ENCODE measurements at regions not wholly inside any gene's neighbourhood (a gene's known extent, or its start where the extent isn't known, plus 50 kb on each side); places are given as distances from the start of the nearest gene placed in this dataset.

DNA sequence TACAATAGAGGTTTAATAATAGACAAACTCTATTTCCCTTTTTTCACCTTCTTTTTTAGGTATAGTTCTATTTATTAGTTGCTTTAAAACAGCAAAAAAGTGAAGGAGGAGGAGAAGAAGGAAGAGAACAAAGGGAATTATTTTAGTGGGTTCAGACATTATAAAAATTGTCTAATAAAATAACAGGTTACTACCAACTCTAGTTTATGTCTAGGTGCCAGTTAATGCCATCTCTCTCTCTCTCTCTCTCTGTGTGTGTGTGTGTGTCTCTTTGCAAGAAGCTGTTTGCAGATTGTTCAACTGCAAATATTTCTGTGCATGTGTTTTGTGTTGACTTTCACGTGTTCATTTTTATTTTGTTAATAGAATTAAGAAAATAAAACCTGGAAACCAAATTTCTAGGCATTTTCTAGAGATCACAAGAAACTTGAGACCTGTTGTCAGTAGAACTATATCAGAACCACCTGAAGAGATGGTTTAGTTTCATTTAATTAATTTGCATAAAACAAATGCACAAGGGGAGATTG, 313.5 kb upstream of the SGK1 start:
- TF ChIP-seq POLR2A (IDR thresholded peaks at IDR 0.05), result no peak
- TF ChIP-seq, protein P1, sequence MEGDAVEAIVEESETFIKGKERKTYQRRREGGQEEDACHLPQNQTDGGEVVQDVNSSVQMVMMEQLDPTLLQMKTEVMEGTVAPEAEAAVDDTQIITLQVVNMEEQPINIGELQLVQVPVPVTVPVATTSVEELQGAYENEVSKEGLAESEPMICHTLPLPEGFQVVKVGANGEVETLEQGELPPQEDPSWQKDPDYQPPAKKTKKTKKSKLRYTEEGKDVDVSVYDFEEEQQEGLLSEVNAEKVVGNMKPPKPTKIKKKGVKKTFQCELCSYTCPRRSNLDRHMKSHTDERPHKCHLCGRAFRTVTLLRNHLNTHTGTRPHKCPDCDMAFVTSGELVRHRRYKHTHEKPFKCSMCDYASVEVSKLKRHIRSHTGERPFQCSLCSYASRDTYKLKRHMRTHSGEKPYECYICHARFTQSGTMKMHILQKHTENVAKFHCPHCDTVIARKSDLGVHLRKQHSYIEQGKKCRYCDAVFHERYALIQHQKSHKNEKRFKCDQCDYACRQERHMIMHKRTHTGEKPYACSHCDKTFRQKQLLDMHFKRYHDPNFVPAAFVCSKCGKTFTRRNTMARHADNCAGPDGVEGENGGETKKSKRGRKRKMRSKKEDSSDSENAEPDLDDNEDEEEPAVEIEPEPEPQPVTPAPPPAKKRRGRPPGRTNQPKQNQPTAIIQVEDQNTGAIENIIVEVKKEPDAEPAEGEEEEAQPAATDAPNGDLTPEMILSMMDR (IDR thresholded peaks at IDR 0.05), result no peak

Measured in heart left ventricle (tissue), 13 donors.